PC-9 (cell line): ENCODE measurements at regions not wholly inside any gene's neighbourhood (a gene's known extent, or its start where the extent isn't known, plus 50 kb on each side); places are given as distances from the start of the nearest gene placed in this dataset.

Experiments used
- BruUV-seq: library from RNA; stranded (reverse); fragments of 400-500 nt; replicated peaks from 2 replicates; lab custom pipeline; 2021; lab: Mats Ljungman, UMichigan
- CTCF ChIA-PET: fragments of 300-600 bp; sonication (Branson Sonifier 250); formaldehyde crosslinking; loops from one replicate; lab custom pipeline; 2022; ENCODE audit warnings: antibody characterized with exemption; lab: Charles Lee
- POLR2A ChIA-PET: fragments of 300-600 bp; sonication (Branson Sonifier 250); formaldehyde crosslinking; loops from one replicate; lab custom pipeline; 2022; ENCODE audit warnings: antibody characterized with exemption; ENCODE audit not compliant: unreplicated experiment; lab: Charles Lee
- DNase-seq, 2 experiments: peaks; one replicate each; pipeline versions ENCODE4 v3.0.0 to v3.0.0-alpha.2; 2015 to 2022; ENCODE audit warnings: mixed read lengths in 1 of 2
- H2AFZ ChIP-seq: fragments of 200-600 bp; sonication (generic); 2 replicates; pipeline ENCODE4 v1.8.1; 2017; ENCODE audit warnings: antibody characterized with exemption
- H3F3A ChIP-seq: fragments of 200-600 bp; sonication (generic); 2 replicates; pipeline ENCODE4 v1.8.1; 2017; ENCODE audit warnings: antibody characterized with exemption, mild to moderate bottlenecking, low read depth; ENCODE audit not compliant: insufficient read depth
- H3K27ac ChIP-seq: fragments of 200-600 bp; sonication (generic); 2 replicates; pipeline ENCODE4 v1.6.1; 2016; ENCODE audit warnings: mixed run types
- H3K27me3 ChIP-seq: fragments of 200-600 bp; sonication (generic); 2 replicates; pipeline ENCODE4 v1.6.1; 2016; ENCODE audit warnings: low read depth, mixed run types; ENCODE audit not compliant: insufficient read depth
- H3K36me3 ChIP-seq: fragments of 200-600 bp; sonication (generic); 2 replicates; pipeline ENCODE4 v1.6.1; 2016; ENCODE audit warnings: low read depth, mixed run types
- H3K4me1 ChIP-seq: fragments of 200-600 bp; sonication (generic); replicated peaks from 2 replicates; pipeline ENCODE4 v1.6.1; 2016; ENCODE audit warnings: mixed run types; ENCODE audit not compliant: insufficient read depth
- H3K4me2 ChIP-seq: fragments of 200-600 bp; sonication (generic); 2 replicates; pipeline ENCODE4 v1.6.1; 2017; ENCODE audit warnings: mixed run types
- H3K4me3 ChIP-seq: fragments of 200-600 bp; sonication (generic); 2 replicates; pipeline ENCODE4 v1.6.1; 2016; ENCODE audit warnings: mixed run types
- H3K79me2 ChIP-seq: fragments of 200-600 bp; sonication (generic); 2 replicates; pipeline ENCODE4 v1.6.1; 2017; ENCODE audit warnings: low read depth, mixed run types
- H3K9me2 ChIP-seq: fragments of 200-600 bp; sonication (generic); 2 replicates; pipeline ENCODE4 v1.8.1; 2017; ENCODE audit warnings: mild to moderate bottlenecking; ENCODE audit not compliant: insufficient read depth
- H3K9me3 ChIP-seq: fragments of 200-600 bp; sonication (generic); 2 replicates; pipeline ENCODE4 v1.8.1; 2016; ENCODE audit warnings: low read depth; ENCODE audit not compliant: insufficient read depth
- H4K20me1 ChIP-seq: fragments of 200-600 bp; sonication (generic); 2 replicates; pipeline ENCODE4 v1.8.1; 2017; ENCODE audit not compliant: insufficient read depth
- EZH2 ChIP-seq: fragments of 200-600 bp; sonication (generic); IDR thresholded peaks from 2 replicates; pipeline ENCODE4 v1.8.0; 2017; ENCODE audit warnings: antibody characterized with exemption, low read depth
- intact Hi-C: fragments of 100-400 bp; cut with micrococcal nuclease; formaldehyde crosslinking; loops from one replicate; pipeline ENCODE4 v1.10.0; 2022; ENCODE audit not compliant: unreplicated experiment
- TF ChIP-seq, protein P1 (sequence below): fragments of 200-600 bp; sonication (generic); conservative IDR thresholded peaks from 2 replicates; pipeline ENCODE4 v1.6.1; 2017; ENCODE audit warnings: mixed run types, antibody characterized with exemption, mild to moderate bottlenecking, moderate library complexity

DNA sequence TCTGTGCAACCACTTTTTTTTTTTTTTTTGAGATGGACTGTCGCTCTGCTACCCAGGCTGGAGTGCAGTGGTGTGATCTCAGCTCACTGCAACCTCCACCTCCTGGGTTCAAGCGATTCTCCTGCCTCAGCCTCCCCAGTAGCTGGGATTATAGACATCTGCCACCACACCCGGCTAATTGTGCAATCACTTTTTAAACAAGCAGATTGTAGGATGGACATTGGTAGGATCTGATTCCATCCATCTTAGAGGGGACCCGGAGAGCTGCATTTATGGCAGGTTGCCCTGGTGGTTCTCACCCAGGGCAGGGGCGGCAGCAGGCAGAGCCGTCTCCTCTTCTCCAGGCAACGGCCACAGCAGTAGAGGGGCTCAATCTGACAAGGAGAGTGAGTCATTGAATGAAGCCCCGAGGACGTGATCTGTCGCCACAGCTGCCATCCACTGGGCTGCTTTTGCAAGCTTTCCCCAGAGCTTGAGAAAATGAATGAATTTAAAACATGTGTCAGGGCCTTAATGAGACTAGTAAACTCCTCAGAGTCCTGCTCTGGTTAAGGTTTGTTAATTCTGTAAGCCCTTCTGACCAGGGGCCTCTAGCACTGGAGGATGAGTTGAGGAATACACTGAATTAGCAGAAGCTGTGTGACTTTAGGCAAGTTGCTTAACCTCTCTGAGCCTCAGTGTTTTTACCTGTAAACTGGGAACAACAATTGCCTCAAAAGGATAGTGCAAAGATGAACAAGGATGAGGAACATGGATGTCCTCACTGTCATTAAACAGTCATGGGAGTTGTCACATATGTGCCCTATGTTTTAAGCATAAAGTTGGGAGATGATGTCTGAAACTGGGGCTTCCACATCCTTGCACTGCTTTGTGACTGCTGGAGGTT, 129.1 kb downstream of the ASB7 start:
- peaks cover 39% of the 10 kb centered on the region for H3F3A ChIP-seq
- no peaks in the 10 kb centered on the region for H4K20me1 ChIP-seq
- no peak overlapping the region for H2AFZ ChIP-seq
- H3K4me3 ChIP-seq: no peak overlapping the region
- no peak for DNase-seq
- H3K27me3 ChIP-seq: no peaks in the 10 kb centered on the region
- intact Hi-C loops: loop anchor here (2.0 kb wide), 1 partner anchor 27 kb away; no protein-coding TSS in a partner anchor
- H3K79me2 ChIP-seq: no peaks in the 10 kb centered on the region
- H3K9me2 ChIP-seq: no peaks in the 10 kb centered on the region
- H3K9me3 ChIP-seq: no peaks in the 10 kb centered on the region
- ChIA-PET CTCF (no interaction called here), POLR2A (no interaction called here)
- H3K4me1 ChIP-seq: peaks cover 34% of the 10 kb centered on the region
- no TSS peak for BruUV-seq
- peak overlapping the region; percentile 63 for H3K4me2 ChIP-seq
- H3K27ac ChIP-seq: peak overlapping the region; percentile 92
- no peaks in the 10 kb centered on the region for H3K36me3 ChIP-seq
- TF ChIP-seq EZH2: no peak
- TF ChIP-seq, protein P1, sequence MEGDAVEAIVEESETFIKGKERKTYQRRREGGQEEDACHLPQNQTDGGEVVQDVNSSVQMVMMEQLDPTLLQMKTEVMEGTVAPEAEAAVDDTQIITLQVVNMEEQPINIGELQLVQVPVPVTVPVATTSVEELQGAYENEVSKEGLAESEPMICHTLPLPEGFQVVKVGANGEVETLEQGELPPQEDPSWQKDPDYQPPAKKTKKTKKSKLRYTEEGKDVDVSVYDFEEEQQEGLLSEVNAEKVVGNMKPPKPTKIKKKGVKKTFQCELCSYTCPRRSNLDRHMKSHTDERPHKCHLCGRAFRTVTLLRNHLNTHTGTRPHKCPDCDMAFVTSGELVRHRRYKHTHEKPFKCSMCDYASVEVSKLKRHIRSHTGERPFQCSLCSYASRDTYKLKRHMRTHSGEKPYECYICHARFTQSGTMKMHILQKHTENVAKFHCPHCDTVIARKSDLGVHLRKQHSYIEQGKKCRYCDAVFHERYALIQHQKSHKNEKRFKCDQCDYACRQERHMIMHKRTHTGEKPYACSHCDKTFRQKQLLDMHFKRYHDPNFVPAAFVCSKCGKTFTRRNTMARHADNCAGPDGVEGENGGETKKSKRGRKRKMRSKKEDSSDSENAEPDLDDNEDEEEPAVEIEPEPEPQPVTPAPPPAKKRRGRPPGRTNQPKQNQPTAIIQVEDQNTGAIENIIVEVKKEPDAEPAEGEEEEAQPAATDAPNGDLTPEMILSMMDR: no peak

- Histone ChIP-seq H3K4me3 (0 out of 2 replicates have a peak overlapping the region, but pooled peaks have one; percentile 15), H3F3A (peaks cover 39% of the 10 kb centered on the region), H3K27ac (peak overlapping the region; percentile 92), H3K27me3 (no peaks in the 10 kb centered on the region), H3K36me3 (no peaks in the 10 kb centered on the region), H2AFZ (peak overlapping the region; percentile 35; the same call in 1 of the 2 replicates), H4K20me1 (no peaks in the 10 kb centered on the region), H3K4me2 (peak overlapping the region; percentile 63), H3K79me2 (no peaks in the 10 kb centered on the region), H3K4me1 (peaks cover 33% of the 10 kb centered on the region), H3K9me2 (no peaks in the 10 kb centered on the region), H3K9me3 (no peaks in the 10 kb centered on the region)
- no peak for TF ChIP-seq EZH2
- TF ChIP-seq, protein P1: no peak
- TSS peak; percentile 90 for BruUV-seq
- ChIA-PET POLR2A (interaction anchor here (0.5 to 0.7 kb wide), 4 partner anchors 11 to 185 kb away, joined by 3 to 7 read pairs (median 4); no protein-coding TSS in a partner anchor), CTCF (no interaction called here)
- intact Hi-C loops: loop anchor here (1.0 to 2.0 kb wide), 2 partner anchors 19 to 26 kb away; no protein-coding TSS in a partner anchor
- DNase-seq: peak in 1 of 2 experiments; percentile 81
Measured at GRCh38 chr15:100732211-100733055, 130.0 kb downstream of the ASB7 start.
